ENCODE measurements at regions not wholly inside any gene's neighbourhood (a gene's known extent, or its start where the extent isn't known, plus 50 kb on each side); places are given as distances from the start of the nearest gene placed in this dataset.

DNA sequence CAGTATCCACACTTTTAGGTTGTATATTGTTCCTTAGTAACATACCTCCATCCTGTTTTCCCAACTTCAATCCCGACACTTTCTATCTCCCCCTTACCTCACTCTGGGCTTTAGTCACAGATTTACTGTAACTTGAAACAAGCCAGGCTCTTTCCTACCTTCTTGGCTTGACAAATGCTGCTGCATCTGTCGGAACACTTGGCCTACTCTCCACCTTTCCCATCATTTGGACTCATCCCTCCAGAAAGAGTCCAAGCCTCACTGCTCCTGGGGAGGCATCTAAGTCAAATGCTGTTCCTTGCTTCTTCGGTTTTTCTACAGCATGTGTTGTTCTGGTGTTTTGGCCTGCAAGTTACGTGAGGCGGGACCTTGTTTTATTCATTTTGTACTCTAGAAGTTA lies 142.4 kb downstream of the DACT1 start:
- TF ChIP-seq, protein P1, sequence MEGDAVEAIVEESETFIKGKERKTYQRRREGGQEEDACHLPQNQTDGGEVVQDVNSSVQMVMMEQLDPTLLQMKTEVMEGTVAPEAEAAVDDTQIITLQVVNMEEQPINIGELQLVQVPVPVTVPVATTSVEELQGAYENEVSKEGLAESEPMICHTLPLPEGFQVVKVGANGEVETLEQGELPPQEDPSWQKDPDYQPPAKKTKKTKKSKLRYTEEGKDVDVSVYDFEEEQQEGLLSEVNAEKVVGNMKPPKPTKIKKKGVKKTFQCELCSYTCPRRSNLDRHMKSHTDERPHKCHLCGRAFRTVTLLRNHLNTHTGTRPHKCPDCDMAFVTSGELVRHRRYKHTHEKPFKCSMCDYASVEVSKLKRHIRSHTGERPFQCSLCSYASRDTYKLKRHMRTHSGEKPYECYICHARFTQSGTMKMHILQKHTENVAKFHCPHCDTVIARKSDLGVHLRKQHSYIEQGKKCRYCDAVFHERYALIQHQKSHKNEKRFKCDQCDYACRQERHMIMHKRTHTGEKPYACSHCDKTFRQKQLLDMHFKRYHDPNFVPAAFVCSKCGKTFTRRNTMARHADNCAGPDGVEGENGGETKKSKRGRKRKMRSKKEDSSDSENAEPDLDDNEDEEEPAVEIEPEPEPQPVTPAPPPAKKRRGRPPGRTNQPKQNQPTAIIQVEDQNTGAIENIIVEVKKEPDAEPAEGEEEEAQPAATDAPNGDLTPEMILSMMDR (conservative IDR thresholded peaks at IDR 0.05), result no peak
- no peak for TF ChIP-seq EZH2 (IDR thresholded peaks at IDR 0.05; ENCODE audit: low read depth)
